ENCODE measurements at regions not wholly inside any gene's neighbourhood (a gene's known extent, or its start where the extent isn't known, plus 50 kb on each side); places are given as distances from the start of the nearest gene placed in this dataset.

- no peak for DNase-seq (ENCODE audit: low read depth in 3 of 3)
These were observed 108.4 kb upstream of the SLC35B3 start for GRCh38 chr6:8543714-8544113.

- no peak for DNase-seq (ENCODE audit: low read depth in 3 of 3)
These were observed 104.1 kb upstream of the SLC35B3 start for GRCh38 chr6:8539453-8539852.

- DNase-seq (ENCODE audit: low read depth in 3 of 3), result no peak
These were observed 100.8 kb upstream of the SLC35B3 start for GRCh38 chr6:8536122-8536521.

GRCh38 chr6:8535519-8535918 is 100.2 kb upstream of the SLC35B3 start:
- no peak for DNase-seq (ENCODE audit: low read depth in 3 of 3)

- DNase-seq (ENCODE audit: low read depth in 3 of 3), result no peak
These were observed 95.6 kb upstream of the SLC35B3 start for GRCh38 chr6:8530785-8531435.

- DNase-seq (ENCODE audit: low read depth in 3 of 3), result no peak
These were observed 93.9 kb upstream of the SLC35B3 start for GRCh38 chr6:8529250-8529649.

GRCh38 chr6:8527818-8528217 is 92.5 kb upstream of the SLC35B3 start:
- DNase-seq (ENCODE audit: low read depth in 3 of 3), result no peak

GRCh38 chr6:8526624-8527023 is 91.3 kb upstream of the SLC35B3 start:
- no peak for DNase-seq (ENCODE audit: low read depth in 3 of 3)

GRCh38 chr6:8525370-8525769 is 90.0 kb upstream of the SLC35B3 start:
- DNase-seq (ENCODE audit: low read depth in 3 of 3), result no peak

GRCh38 chr6:8513174-8513573 is 77.8 kb upstream of the SLC35B3 start:
- DNase-seq (ENCODE audit: low read depth in 3 of 3), result no peak

GRCh38 chr6:8507286-8507685 is 71.9 kb upstream of the SLC35B3 start:
- DNase-seq (ENCODE audit: low read depth in 3 of 3), result no peak

GRCh38 chr6:8506126-8506525 is 70.8 kb upstream of the SLC35B3 start:
- no peak for DNase-seq (ENCODE audit: low read depth in 3 of 3)

- no peak for DNase-seq (ENCODE audit: low read depth in 3 of 3)
These were observed 64.2 kb upstream of the SLC35B3 start for GRCh38 chr6:8499540-8499939.

- DNase-seq (ENCODE audit: low read depth in 3 of 3), result no peak
These were observed 59.4 kb upstream of the SLC35B3 start for GRCh38 chr6:8494730-8495129.

GRCh38 chr6:8492536-8493133 is 57.3 kb upstream of the SLC35B3 start:
- no peak for DNase-seq (ENCODE audit: low read depth in 3 of 3)
